VCaP (cell line): ENCODE measurements at regions not wholly inside any gene's neighbourhood (a gene's known extent, or its start where the extent isn't known, plus 50 kb on each side); places are given as distances from the start of the nearest gene placed in this dataset.

Source experiments
- H3K27ac ChIP-seq: fragments of 450-650 bp; 2 replicates; pipeline ENCODE4 v1.5.1; 2017
- CTCF ChIP-seq: fragments of 450-650 bp; conservative IDR thresholded peaks from 2 replicates; pipeline ENCODE4 v1.5.1; 2017; ENCODE audit warnings: mild to moderate bottlenecking, moderate library complexity

- TF ChIP-seq CTCF = no peak
- no peak overlapping the region for H3K27ac ChIP-seq
These were observed 179.1 kb upstream of the GPRIN3 start for GRCh38 chr4:89486673-89487072.

GRCh38 chr4:89486042-89486441 is 178.4 kb upstream of the GPRIN3 start:
- no peak overlapping the region for H3K27ac ChIP-seq
- peak; percentile 92 for TF ChIP-seq CTCF

- no peak overlapping the region for H3K27ac ChIP-seq
- no peak for TF ChIP-seq CTCF
These were observed 176.2 kb upstream of the GPRIN3 start for GRCh38 chr4:89483833-89484232.

- no peak for TF ChIP-seq CTCF
- H3K27ac ChIP-seq = no peak overlapping the region
These were observed 175.5 kb upstream of the GPRIN3 start for GRCh38 chr4:89482926-89483595.

GRCh38 chr4:89482251-89482650 is 174.7 kb upstream of the GPRIN3 start:
- peak; percentile 79 for TF ChIP-seq CTCF
- H3K27ac ChIP-seq = no peak overlapping the region

GRCh38 chr4:89469930-89470375 is 162.4 kb upstream of the GPRIN3 start:
- TF ChIP-seq CTCF = no peak
- no peak overlapping the region for H3K27ac ChIP-seq

GRCh38 chr4:89469516-89469915 is 161.9 kb upstream of the GPRIN3 start:
- H3K27ac ChIP-seq = no peak overlapping the region
- TF ChIP-seq CTCF = no peak
